Neutrophil (primary cell): ENCODE measurements at regions not wholly inside any gene's neighbourhood (a gene's known extent, or its start where the extent isn't known, plus 50 kb on each side); places are given as distances from the start of the nearest gene placed in this dataset.

Source experiments
- H3K27ac ChIP-seq: fragments of 200-600 bp; sonication (generic); 2 replicates; pipeline ENCODE4 v1.5.1; 2016; ENCODE audit warnings: mild to moderate bottlenecking, moderate library complexity
- H3K27me3 ChIP-seq: fragments of 200-600 bp; sonication (generic); 2 replicates; pipeline ENCODE4 v1.6.0; 2016; ENCODE audit warnings: mild to moderate bottlenecking
- H3K36me3 ChIP-seq: fragments of 200-600 bp; sonication (generic); 2 replicates; pipeline ENCODE4 v1.5.1; 2017
- H3K4me1 ChIP-seq, 2 experiments: fragments of 200-600 bp in 1 of 2; sonication (generic) in 1 of 2; 1 replicate in 1 of 2; 2 replicates in 1 of 2; pipeline versions ENCODE4 v1.5.1 to v1.6.1; 2013 to 2016; ENCODE audit warnings: low read depth in 1 of 2, low read length in 1 of 2, mild to moderate bottlenecking in 1 of 2, moderate library complexity in 1 of 2; ENCODE audit not compliant: control insufficient read depth in 1 of 2, insufficient read depth in 1 of 2
- H3K4me3 ChIP-seq, 2 experiments: fragments of 200-600 bp in 1 of 2; sonication (generic) in 1 of 2; 1 replicate in 1 of 2; 2 replicates in 1 of 2; pipeline ENCODE4 v1.5.1; 2013 to 2016; ENCODE audit warnings: low read depth in 1 of 2, low read length in 1 of 2, mild to moderate bottlenecking in 1 of 2, moderate library complexity in 1 of 2
- H3K9me3 ChIP-seq: fragments of 200-600 bp; sonication (generic); 2 replicates; pipeline ENCODE4 v1.5.1; 2016
- TF ChIP-seq, protein P1 (sequence below): fragments of 200-600 bp; sonication (generic); IDR thresholded peaks from 2 replicates; pipeline ENCODE4 v1.5.1; 2016; ENCODE audit warnings: antibody characterized with exemption

DNA sequence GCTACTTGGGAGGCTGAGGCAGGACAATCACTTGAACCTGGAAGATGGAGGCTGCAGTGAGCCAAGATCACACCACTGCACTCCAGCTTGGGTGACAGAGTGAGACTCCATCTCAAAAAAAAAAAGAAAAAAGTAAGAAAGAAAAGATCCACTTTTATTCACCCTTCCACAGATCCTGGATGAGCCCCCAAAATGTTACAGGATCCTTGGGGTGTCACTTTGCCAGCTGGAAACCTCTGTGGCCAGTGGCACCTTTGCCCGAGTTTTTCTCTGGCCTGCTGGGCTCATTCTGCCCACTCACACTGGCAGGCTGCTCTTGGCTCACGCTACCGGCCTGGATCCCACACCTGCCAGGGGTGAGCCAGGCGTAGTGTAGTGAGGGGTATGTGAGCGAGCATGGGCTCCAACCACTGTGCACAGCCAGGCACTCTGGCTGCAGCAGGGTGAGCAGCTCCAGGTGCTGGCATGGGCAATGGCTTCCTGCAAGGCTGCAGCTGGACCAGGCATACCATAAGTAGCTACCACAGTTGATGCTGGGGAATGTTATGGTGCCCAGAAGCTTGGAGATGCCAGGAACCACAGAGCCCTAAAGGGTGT lies 57.8 kb upstream of the C15orf39 start:
- TF ChIP-seq, protein P1, sequence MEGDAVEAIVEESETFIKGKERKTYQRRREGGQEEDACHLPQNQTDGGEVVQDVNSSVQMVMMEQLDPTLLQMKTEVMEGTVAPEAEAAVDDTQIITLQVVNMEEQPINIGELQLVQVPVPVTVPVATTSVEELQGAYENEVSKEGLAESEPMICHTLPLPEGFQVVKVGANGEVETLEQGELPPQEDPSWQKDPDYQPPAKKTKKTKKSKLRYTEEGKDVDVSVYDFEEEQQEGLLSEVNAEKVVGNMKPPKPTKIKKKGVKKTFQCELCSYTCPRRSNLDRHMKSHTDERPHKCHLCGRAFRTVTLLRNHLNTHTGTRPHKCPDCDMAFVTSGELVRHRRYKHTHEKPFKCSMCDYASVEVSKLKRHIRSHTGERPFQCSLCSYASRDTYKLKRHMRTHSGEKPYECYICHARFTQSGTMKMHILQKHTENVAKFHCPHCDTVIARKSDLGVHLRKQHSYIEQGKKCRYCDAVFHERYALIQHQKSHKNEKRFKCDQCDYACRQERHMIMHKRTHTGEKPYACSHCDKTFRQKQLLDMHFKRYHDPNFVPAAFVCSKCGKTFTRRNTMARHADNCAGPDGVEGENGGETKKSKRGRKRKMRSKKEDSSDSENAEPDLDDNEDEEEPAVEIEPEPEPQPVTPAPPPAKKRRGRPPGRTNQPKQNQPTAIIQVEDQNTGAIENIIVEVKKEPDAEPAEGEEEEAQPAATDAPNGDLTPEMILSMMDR, result no peak
- no peaks in the 10 kb centered on the region for H3K36me3 ChIP-seq
- H3K27ac ChIP-seq, result no peak overlapping the region
- H3K4me3 ChIP-seq, result no peak overlapping the region
- H3K9me3 ChIP-seq, result peaks cover 18% of the 10 kb centered on the region
- no peaks in the 10 kb centered on the region for H3K27me3 ChIP-seq
- H3K4me1 ChIP-seq, result no peaks in the 10 kb centered on the region

DNA sequence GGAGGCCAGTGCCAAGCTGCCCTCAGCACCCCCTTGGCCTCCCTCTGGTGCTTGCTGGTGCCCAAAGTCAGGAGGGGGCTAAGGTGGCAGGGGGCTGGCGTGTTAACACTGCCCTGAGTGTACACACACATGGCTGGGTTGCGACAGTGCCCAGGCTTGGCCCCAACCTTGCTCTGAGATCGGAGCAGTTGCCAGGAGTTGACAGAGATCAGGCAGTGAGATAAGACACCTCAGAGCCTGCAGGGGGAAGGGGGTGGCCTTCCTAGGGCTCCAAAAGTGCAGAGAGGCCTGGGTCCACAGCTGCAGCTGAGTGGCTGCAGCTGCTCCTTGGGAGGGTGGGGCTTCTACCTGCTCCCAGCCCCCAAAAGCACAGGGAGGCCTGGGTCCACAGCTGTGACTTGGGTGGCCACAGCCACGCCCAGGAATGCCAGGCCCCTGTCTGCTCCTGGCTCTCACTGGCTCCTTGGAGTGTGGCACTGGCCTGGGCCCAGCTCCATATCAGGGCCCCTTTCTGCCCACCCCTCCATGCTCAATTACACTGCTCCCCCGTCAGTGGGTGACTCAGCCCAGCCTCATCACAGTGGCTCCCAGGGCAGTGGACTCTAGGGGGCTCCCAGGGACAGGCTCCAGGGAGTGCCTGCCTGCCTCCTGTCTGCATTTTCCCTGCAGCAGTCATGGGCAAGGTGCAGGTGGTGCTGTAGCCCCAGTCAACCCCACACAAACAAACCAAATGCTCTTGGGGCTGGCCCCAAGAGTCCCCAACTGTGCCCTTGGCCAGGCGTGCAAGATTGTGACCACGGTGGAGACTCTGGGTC lies 56.4 kb upstream of the C15orf39 start:
- H3K9me3 ChIP-seq, result peaks cover 18% of the 10 kb centered on the region

DNA sequence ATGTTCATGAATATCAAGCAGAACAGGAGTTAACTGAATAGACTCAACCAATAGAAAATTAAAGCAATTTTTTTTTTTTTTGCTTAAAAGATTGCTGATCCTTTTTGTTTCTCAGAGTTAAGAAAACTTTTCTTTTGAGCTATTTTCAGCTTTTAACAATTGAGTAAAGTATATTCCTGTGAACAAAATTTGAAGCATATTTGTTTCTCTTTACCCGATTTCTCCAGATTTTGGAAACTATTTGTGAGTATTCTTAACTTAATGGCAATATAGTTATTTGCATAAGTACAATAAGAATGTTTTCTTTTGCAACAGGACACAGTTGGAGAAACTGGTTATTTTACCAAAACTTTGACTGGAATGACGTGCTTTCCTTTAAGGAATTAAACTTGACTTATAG lies 53.4 kb upstream of the C15orf39 start:
- peaks cover 7% of the 10 kb centered on the region for H3K9me3 ChIP-seq
- no peaks in the 10 kb centered on the region for H3K27me3 ChIP-seq
- no peak overlapping the region for H3K27ac ChIP-seq
- TF ChIP-seq, protein P1, result no peak
- peaks cover 24 to 27% of the 10 kb centered on the region in 2 experiments for H3K4me1 ChIP-seq
- no peak overlapping the region for H3K4me3 ChIP-seq
- no peaks in the 10 kb centered on the region for H3K36me3 ChIP-seq

More for the DNA sequence above, 56.4 kb upstream of the C15orf39 start:
- no peak overlapping the region for H3K4me3 ChIP-seq
- peaks cover 0 to 5% of the 10 kb centered on the region in 2 experiments for H3K4me1 ChIP-seq
- H3K27me3 ChIP-seq, result no peaks in the 10 kb centered on the region
- TF ChIP-seq, protein P1, result no peak
- no peaks in the 10 kb centered on the region for H3K36me3 ChIP-seq
- no peak overlapping the region for H3K27ac ChIP-seq

DNA sequence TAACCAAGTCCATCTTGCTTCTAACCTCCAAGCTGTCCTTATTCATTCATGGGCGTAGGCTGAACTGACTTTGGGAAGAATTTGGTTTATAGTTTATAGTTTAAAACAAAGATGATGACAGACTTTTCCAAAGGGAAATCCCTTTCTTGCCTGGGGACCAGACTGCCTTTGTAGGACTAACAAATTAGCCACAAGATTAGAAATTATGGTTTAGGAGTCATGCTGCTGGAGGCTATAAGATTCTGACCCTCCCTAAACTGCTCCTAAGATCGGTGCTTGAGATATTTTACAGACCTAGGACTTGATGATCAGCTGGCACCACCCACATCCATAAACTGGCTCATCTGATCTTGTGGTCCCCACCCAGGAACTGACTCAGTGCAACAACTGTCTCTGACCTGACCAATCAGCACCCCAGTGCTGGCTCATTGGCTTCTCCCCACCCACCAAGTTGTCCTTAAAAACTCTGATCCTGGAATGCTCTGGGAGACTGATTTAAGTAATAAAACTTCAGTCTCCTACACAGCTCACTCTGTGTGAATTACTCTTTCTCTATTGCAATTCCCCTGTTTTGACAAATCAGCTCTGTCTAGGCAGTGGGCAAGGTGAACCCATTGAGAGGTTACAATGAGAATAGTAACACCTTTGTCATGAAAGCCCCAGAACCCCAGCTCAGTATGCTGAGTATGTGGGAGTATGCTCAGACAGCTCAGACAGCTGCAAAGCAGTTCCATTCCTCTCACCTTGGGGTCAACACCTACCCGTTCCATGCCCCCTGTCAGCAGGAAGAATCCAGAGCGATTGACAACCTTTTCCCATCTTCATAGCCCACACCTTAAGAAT lies 51.6 kb upstream of the C15orf39 start:
- H3K27me3 ChIP-seq, result no peaks in the 10 kb centered on the region
- H3K9me3 ChIP-seq, result no peaks in the 10 kb centered on the region
- H3K4me1 ChIP-seq, result peaks cover 42 to 45% of the 10 kb centered on the region in 2 experiments
- TF ChIP-seq, protein P1, result no peak
- peak overlapping the region; percentile 1 for H3K27ac ChIP-seq
- no peaks in the 10 kb centered on the region for H3K36me3 ChIP-seq
- no peak overlapping the region for H3K4me3 ChIP-seq

DNA sequence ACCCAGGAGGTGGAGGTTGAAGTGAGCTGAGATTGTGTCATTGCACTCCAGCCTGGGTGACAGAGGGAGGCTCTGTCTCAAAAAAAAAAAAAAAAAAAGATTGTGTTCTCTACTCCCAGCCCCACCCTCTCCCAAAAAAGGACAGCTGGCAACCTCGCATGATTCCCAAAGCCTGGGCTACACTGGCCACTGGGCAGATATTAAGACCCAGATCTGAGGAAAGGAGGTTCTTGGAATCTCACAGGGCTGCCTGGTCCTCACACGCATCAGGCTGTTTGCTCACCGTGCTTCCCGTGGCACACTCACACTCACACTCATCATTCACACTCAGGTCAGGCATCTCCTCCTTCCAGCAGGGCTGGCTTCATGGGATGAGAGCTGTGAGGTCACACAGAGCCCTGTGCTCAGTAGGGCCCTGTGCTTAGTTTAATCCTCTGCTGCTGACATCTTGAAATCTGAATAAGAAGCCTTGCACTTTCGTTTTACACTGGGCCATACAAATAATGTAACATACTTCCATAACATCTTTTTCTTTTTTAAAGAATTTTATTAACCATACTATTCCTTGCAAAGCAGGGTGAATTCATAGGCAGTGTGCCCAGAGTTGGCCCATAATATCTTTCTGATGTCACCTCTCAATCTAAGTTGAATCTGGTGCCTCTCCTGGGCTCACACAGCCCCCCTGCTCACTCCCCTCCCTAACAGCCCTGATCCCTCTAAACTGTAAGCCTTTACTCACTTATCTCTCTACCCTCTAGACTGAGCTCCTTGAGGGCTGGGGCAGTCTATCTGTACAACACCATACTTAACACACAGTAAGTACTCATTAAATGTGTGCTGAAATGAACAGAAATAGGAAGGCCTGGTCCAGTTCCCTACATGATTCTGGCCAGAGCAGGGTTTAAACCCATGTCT lies 50.2 kb upstream of the C15orf39 start:
- TF ChIP-seq, protein P1, result no peak
- no peaks in the 10 kb centered on the region for H3K9me3 ChIP-seq
- H3K4me3 ChIP-seq, result no peak overlapping the region
- peaks cover 51 to 53% of the 10 kb centered on the region in 2 experiments for H3K4me1 ChIP-seq
- no peaks in the 10 kb centered on the region for H3K27me3 ChIP-seq
- peak overlapping the region; percentile 96 for H3K27ac ChIP-seq
- no peaks in the 10 kb centered on the region for H3K36me3 ChIP-seq
